ENCODE measurements at regions not wholly inside any gene's neighbourhood (a gene's known extent, or its start where the extent isn't known, plus 50 kb on each side); places are given as distances from the start of the nearest gene placed in this dataset.

GRCh38 chr16:76157629-76158028 lies 119.6 kb upstream of the CNTNAP4 start:
- no peak for ATAC-seq
- 73 to 76% methylated on average over 5 of the region's 5 CpGs for WGBS, 2 donors

GRCh38 chr16:76162046-76162445 lies 115.2 kb upstream of the CNTNAP4 start:
- H3K9me3 ChIP-seq: peaks cover 0 to 3% (median 0%) of the 10 kb centered on the region in 11 donors
- no peaks in the 10 kb centered on the region for H3K4me1 ChIP-seq
- intact Hi-C loops (cut with DNase I): no loop called here
- 78% methylated on average over 3 of the region's 3 CpGs for WGBS, 2 donors
- H3K27me3 ChIP-seq: no peaks in the 10 kb centered on the region
- no peak overlapping the region for H3K27ac ChIP-seq
- ATAC-seq: no peak
- H3K36me3 ChIP-seq: no peaks in the 10 kb centered on the region
- TF ChIP-seq, protein P1, sequence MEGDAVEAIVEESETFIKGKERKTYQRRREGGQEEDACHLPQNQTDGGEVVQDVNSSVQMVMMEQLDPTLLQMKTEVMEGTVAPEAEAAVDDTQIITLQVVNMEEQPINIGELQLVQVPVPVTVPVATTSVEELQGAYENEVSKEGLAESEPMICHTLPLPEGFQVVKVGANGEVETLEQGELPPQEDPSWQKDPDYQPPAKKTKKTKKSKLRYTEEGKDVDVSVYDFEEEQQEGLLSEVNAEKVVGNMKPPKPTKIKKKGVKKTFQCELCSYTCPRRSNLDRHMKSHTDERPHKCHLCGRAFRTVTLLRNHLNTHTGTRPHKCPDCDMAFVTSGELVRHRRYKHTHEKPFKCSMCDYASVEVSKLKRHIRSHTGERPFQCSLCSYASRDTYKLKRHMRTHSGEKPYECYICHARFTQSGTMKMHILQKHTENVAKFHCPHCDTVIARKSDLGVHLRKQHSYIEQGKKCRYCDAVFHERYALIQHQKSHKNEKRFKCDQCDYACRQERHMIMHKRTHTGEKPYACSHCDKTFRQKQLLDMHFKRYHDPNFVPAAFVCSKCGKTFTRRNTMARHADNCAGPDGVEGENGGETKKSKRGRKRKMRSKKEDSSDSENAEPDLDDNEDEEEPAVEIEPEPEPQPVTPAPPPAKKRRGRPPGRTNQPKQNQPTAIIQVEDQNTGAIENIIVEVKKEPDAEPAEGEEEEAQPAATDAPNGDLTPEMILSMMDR (IDR thresholded peaks at IDR 0.05): no peak
- no peak overlapping the region for H3K4me3 ChIP-seq
- DNase-seq: no peak

More at GRCh38 chr16:76157629-76158028, 119.6 kb upstream of the CNTNAP4 start:
- H3K36me3 ChIP-seq: no peaks in the 10 kb centered on the region
- peaks cover 0 to 6% (median 0%) of the 10 kb centered on the region in 11 donors for H3K9me3 ChIP-seq
- no peak overlapping the region for H3K4me3 ChIP-seq
- H3K4me1 ChIP-seq: no peaks in the 10 kb centered on the region
- H3K27ac ChIP-seq: no peak overlapping the region
- no peaks in the 10 kb centered on the region for H3K27me3 ChIP-seq
- TF ChIP-seq, protein P1 (IDR thresholded peaks at IDR 0.05): no peak
- intact Hi-C loops (cut with DNase I): no loop called here
- no peak for DNase-seq

GRCh38 chr16:76164970-76165558 lies 112.1 kb upstream of the CNTNAP4 start:
- intact Hi-C loops (cut with DNase I): no loop called here
- ATAC-seq (no peak), DNase-seq (no peak)
- Histone ChIP-seq H3K36me3 (no peaks in the 10 kb centered on the region), H3K4me3 (no peak overlapping the region), H3K27ac (no peak overlapping the region), H3K27me3 (no peaks in the 10 kb centered on the region), H3K4me1 (no peaks in the 10 kb centered on the region), H3K9me3 (peaks cover 0 to 4% (median 0%) of the 10 kb centered on the region in 11 donors)
- 86 to 87% methylated on average over 2 of the region's 2 CpGs for WGBS, 2 donors
- TF ChIP-seq, protein P1 (IDR thresholded peaks at IDR 0.05): no peak

GRCh38 chr16:76175718-76176117 lies 101.5 kb upstream of the CNTNAP4 start:
- no peak overlapping the region for H3K27ac ChIP-seq
- peaks cover 0 to 29% (median 5%) of the 10 kb centered on the region in 11 donors for H3K9me3 ChIP-seq
- ATAC-seq (no peak), DNase-seq (no peak)
- no peaks in the 10 kb centered on the region for H3K36me3 ChIP-seq
- H3K27me3 ChIP-seq: no peaks in the 10 kb centered on the region
- WGBS, 2 donors: 67 to 76% methylated on average over 3 of the region's 3 CpGs
- no peak overlapping the region for H3K4me3 ChIP-seq
- no peaks in the 10 kb centered on the region for H3K4me1 ChIP-seq
- TF ChIP-seq, protein P1 (IDR thresholded peaks at IDR 0.05): no peak
- intact Hi-C loops (cut with DNase I): no loop called here
